ENCODE measurements at regions not wholly inside any gene's neighbourhood (a gene's known extent, or its start where the extent isn't known, plus 50 kb on each side); places are given as distances from the start of the nearest gene placed in this dataset.

DNA sequence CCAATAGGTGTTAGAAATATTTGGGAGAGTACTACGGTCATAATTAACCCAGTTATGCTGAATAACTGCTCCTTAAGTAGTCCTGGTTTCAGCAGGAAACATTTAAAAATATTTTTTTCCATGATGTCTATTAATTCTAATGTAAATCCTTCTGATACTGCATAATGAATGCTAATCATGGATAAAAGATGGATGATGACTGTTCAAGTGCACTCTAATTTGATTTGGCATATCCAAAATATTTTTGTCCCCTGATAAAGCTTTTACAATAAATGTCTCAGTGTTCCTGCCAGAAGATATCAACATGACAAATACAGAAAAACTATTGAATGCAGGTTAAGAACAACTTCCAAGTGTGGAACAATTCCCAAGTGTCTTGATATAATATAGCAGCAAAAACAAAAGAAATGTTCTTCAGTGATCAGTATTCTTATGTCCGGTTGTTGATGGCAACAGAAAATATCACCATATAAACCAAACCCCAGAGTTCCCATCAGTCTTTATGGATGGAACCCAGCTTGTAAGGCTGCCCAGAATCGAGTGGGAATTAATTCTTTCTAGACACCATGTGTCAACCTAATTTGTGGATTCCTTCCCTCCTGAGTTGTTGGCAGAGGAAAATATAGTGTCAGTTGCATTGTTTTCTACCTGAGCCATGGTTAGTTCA lies 205.4 kb upstream of the GK2 start:
- H3K27me3 ChIP-seq: no peaks in the 10 kb centered on the region
- no peak for DNase-seq
- H3K27ac ChIP-seq: no peak overlapping the region
- H3K4me3 ChIP-seq: no peak overlapping the region
- no peaks in the 10 kb centered on the region for H3K9me3 ChIP-seq
- no peaks in the 10 kb centered on the region for H3K36me3 ChIP-seq
- TF ChIP-seq POLR2A (IDR thresholded peaks at IDR 0.05) (no peak), CTCF (IDR thresholded peaks at IDR 0.05) (no peak)
- H3K4me1 ChIP-seq: no peaks in the 10 kb centered on the region

- no peak overlapping the region for H3K27ac ChIP-seq
- H3K4me3 ChIP-seq: no peak overlapping the region
- TF ChIP-seq POLR2A (IDR thresholded peaks at IDR 0.05) (no peak), CTCF (IDR thresholded peaks at IDR 0.05) (no peak)
- no peak for DNase-seq
- H3K27me3 ChIP-seq: no peaks in the 10 kb centered on the region
- no peaks in the 10 kb centered on the region for H3K36me3 ChIP-seq
- no peaks in the 10 kb centered on the region for H3K9me3 ChIP-seq
- H3K4me1 ChIP-seq: no peaks in the 10 kb centered on the region
Measured at GRCh38 chr4:79611026-79611425, 203.0 kb upstream of the GK2 start.

- no peak for TF ChIP-seq POLR2A (IDR thresholded peaks at IDR 0.05)
- no peak for TF ChIP-seq CTCF (IDR thresholded peaks at IDR 0.05)
- no peaks in the 10 kb centered on the region for H3K36me3 ChIP-seq
- H3K27ac ChIP-seq: no peak overlapping the region
- DNase-seq: no peak
- no peaks in the 10 kb centered on the region for H3K9me3 ChIP-seq
- H3K4me3 ChIP-seq: no peak overlapping the region
- H3K27me3 ChIP-seq: no peaks in the 10 kb centered on the region
- H3K4me1 ChIP-seq: no peaks in the 10 kb centered on the region
Measured at GRCh38 chr4:79609817-79610216, 201.8 kb upstream of the GK2 start.

DNA sequence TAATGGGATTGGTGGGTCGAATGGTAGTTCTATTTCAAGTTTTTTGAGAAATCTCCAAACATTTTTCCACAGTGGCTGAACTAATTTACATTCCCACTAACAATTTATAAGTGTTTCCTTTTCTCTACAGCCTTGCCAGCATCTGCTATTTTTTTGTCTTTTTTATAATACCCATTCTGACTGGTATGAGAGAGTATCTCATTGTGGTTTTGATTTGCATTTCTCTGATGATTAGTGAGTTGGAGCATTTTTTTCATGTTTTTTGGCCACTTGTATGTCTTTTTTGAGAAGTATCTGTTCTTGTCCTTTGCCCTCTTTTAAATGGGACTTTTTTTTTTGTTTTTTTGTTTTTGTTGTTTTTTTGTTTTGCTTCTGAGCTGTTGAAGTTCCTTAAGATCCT lies 200.0 kb upstream of the GK2 start:
- TF ChIP-seq CTCF (IDR thresholded peaks at IDR 0.05) (no peak), POLR2A (IDR thresholded peaks at IDR 0.05) (no peak)
- Histone ChIP-seq H3K27me3 (no peaks in the 10 kb centered on the region), H3K4me1 (no peaks in the 10 kb centered on the region), H3K9me3 (no peaks in the 10 kb centered on the region), H3K4me3 (no peak overlapping the region), H3K27ac (no peak overlapping the region), H3K36me3 (no peaks in the 10 kb centered on the region)
- DNase-seq: no peak

DNA sequence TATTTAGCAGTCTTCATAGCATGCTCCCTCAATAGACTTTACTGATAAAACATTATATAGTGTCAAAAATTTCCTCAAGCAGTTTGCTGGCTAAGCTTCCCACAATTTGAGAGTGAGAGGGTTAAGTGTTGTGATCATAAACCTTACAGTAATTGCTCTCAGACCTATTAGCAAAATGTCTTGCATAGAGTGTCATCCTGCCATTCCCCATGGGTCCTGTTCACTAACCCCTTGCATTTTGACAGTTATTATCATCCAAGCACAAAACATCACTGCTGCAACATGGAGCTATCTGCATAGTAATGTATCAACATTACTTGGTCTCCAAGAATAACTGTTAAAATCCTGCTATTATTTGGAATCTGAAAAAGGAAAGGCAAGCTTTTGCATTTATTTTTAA lies 196.1 kb upstream of the GK2 start:
- H3K27ac ChIP-seq: peak overlapping the region in 2 of 4 donors; percentile 20 to 45

More for the DNA sequence above, 196.1 kb upstream of the GK2 start:
- no peak for DNase-seq
- H3K4me1 ChIP-seq: no peaks in the 10 kb centered on the region
- no peaks in the 10 kb centered on the region for H3K36me3 ChIP-seq
- no peak overlapping the region for H3K4me3 ChIP-seq
- H3K9me3 ChIP-seq: no peaks in the 10 kb centered on the region
- no peaks in the 10 kb centered on the region for H3K27me3 ChIP-seq
- TF ChIP-seq CTCF (IDR thresholded peaks at IDR 0.05) (no peak), POLR2A (IDR thresholded peaks at IDR 0.05) (no peak)
